ENCODE measurements at regions not wholly inside any gene's neighbourhood (a gene's known extent, or its start where the extent isn't known, plus 50 kb on each side); places are given as distances from the start of the nearest gene placed in this dataset.

DNA sequence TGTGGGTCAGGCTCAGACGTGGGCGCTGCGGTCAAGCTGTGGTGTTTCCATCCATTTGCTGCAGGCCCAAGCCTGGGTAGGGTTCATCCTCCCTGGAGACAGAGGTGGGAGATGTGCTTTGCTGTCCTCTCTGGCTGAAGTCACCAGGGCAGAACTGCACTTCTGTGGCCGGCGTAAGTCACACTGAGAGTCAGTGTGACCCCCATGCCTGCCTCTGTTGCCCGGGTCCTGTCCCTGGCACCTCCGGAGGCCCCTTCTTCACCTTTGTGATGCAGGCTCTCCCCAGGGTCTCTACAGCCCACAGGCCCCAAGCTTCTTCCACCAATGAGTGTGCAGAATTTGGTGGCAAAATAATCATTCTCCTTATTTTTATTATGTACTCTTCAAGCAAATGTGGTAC lies 53.8 kb upstream of the DACT2 start:
- TF ChIP-seq CTCF (conservative IDR thresholded peaks at IDR 0.05; ENCODE audit: low read depth, low read length) = no peak
- no peak overlapping the region for H3K4me3 ChIP-seq (ENCODE audit: low read depth, low read length)
- no peak for DNase-seq (ENCODE audit: low read depth)

DNA sequence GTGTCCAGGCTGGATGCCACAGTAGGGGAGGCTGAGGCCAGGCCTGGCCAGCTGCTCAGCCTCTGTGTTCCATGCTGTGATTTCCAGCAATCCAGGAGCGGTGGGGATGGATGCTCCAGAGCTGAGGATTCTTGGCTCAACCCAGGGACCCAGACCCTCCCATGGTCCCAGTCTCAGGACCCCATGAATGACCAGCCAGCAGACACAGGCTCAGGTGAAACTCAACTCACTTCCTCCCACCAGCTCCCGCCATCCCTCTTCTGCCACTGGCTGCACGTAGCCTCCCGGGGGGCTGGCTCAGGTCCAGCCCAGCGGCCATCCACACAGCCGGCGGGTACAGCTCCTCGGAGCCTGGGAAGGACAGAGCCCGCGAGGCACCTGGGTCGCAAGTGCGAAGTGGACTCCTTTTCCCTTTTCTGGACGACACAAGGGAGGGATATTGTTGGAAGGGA lies 54.5 kb upstream of the DACT2 start:
- H3K4me3 ChIP-seq (ENCODE audit: low read depth, low read length) = no peak overlapping the region
- TF ChIP-seq CTCF (conservative IDR thresholded peaks at IDR 0.05; ENCODE audit: low read depth, low read length) = no peak
- DNase-seq (ENCODE audit: low read depth) = no peak

DNA sequence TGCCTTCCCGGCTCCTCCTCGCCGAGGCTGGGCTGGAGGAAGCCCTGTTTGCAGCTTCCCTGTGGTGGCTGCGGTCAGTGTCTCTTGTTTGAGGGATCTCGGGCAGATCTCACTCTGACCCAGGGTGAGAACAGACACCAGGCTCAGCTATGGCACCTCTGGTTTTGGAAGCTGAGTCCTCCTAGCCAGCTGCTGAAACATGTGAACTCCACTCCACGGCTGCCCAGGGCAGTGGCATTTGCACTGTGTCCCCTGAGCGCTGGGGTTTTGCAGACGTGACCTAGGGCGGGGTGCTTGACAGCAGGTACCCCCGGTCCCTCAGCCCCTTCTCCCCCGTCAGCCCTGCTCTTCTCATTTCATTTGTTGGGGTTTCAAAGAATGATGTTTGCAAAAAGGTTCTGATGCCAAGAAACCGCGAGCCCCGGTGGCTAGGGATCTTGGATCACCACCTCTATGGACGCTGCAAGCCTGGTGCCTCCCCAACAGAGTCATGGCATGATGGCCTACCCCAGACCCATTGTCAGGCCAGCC lies 55.0 kb upstream of the DACT2 start:
- TF ChIP-seq CTCF (conservative IDR thresholded peaks at IDR 0.05; ENCODE audit: low read depth, low read length) = no peak
- H3K4me3 ChIP-seq (ENCODE audit: low read depth, low read length) = no peak overlapping the region
- DNase-seq (ENCODE audit: low read depth) = no peak

- TF ChIP-seq CTCF (conservative IDR thresholded peaks at IDR 0.05; ENCODE audit: low read depth, low read length) = no peak
- no peak overlapping the region for H3K4me3 ChIP-seq (ENCODE audit: low read depth, low read length)
- DNase-seq (ENCODE audit: low read depth) = no peak
Measured at GRCh38 chr6:168376120-168376519, 56.5 kb upstream of the DACT2 start.

DNA sequence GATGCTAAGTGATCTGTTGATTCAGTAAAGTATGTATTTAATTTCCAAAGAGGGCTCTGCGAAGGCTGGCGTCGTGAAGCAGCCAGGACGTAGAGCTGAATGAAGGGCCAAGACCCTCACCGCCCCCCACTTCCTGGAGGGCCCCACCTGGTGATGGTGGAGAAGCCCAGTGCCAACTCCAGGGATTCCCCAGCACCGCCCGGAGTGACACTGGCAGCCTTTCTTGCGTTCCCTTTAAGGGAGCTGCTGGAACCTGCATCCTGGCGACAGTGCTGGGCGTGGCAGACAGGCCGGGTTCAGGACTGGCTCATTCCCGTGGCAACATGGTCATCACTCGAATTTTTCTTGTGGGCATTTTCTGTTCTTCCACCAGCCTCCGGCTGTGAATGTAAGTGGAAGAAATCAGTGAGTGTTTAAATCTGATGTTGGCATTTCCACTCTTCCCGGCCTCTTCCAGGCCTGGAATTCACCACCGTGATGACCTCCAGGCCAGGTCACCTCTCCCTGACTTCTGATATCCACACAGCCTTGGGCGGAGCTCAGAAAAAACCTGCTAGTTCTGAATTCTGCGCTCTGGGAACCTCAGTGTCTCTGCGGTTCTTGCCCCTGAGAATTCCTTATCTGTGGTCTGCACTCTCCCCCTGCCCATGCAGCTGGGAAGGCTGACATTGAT lies 57.4 kb upstream of the DACT2 start:
- TF ChIP-seq CTCF (conservative IDR thresholded peaks at IDR 0.05; ENCODE audit: low read depth, low read length) = no peak
- no peak overlapping the region for H3K4me3 ChIP-seq (ENCODE audit: low read depth, low read length)
- no peak for DNase-seq (ENCODE audit: low read depth)

DNA sequence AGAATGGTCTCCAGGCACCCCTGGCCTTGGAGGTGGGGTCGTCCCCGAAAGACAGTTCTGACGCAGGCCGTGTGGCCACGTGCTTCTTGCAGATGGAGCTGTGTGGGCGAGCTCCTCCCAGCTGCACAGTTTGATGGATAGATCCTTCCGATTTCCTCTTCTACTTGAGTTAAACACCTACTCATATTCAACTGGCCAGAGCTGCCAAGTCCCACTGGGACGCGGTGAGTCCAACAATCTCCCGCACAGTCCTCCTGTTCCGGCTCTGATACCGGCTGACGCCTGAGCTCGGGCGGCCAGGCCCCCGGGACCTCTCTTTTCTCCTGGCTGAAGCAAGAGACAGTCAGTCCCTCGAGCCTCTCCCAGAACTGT lies 57.9 kb upstream of the DACT2 start:
- no peak overlapping the region for H3K4me3 ChIP-seq (ENCODE audit: low read depth, low read length)
- DNase-seq (ENCODE audit: low read depth) = no peak
- no peak for TF ChIP-seq CTCF (conservative IDR thresholded peaks at IDR 0.05; ENCODE audit: low read depth, low read length)
